DND-41 (cell line): ENCODE measurements at regions not wholly inside any gene's neighbourhood (a gene's known extent, or its start where the extent isn't known, plus 50 kb on each side); places are given as distances from the start of the nearest gene placed in this dataset.

Experiments
- ATAC-seq: fragments of 200-7000 bp; cut with Tn5 transposase; 3 replicates; pipeline ENCODE4 v1.9.1; 2021; ENCODE audit warnings: low read depth; ENCODE audit not compliant: insufficient read depth
- DNase-seq: peaks from one replicate; pipeline ENCODE4 v3.0.0-alpha.2; 2020
- H2AFZ ChIP-seq: 2 replicates; pipeline ENCODE4 v1.6.0; 2012; ENCODE audit warnings: low read depth, low read length
- H3K27ac ChIP-seq: 2 replicates; pipeline ENCODE4 v1.5.1; 2012; ENCODE audit warnings: low read length, inconsistent platforms
- H3K27me3 ChIP-seq: fragments of 200-600 bp; sonication (generic); 2 replicates; pipeline ENCODE4 v1.6.0; 2012; ENCODE audit warnings: low read length, mild to moderate bottlenecking, inconsistent platforms; ENCODE audit not compliant: insufficient read depth, poor library complexity
- H3K36me3 ChIP-seq: 2 replicates; pipeline ENCODE4 v1.5.1; 2012; ENCODE audit warnings: low read length, inconsistent platforms; ENCODE audit not compliant: insufficient read depth
- H3K4me1 ChIP-seq: 2 replicates; pipeline ENCODE4 v1.5.1; 2012; ENCODE audit warnings: mild to moderate bottlenecking, low read length; ENCODE audit not compliant: insufficient read depth
- H3K4me2 ChIP-seq: 2 replicates; pipeline ENCODE4 v1.6.0; 2012; ENCODE audit warnings: mild to moderate bottlenecking, moderate library complexity, low read length, inconsistent platforms; ENCODE audit not compliant: insufficient read depth
- H3K4me3 ChIP-seq, 2 experiments: fragments of 200-600 bp in 1 of 2; shearing (Covaris generic) in 1 of 2; 2 replicates each; pipeline ENCODE4 v1.5.1; 2012 to 2016; ENCODE audit warnings: inconsistent platforms in 2 of 2, low read length in 2 of 2, mild to moderate bottlenecking in 2 of 2, low read depth in 1 of 2, moderate library complexity in 1 of 2
- H3K79me2 ChIP-seq: 2 replicates; pipeline ENCODE4 v1.6.0; 2012; ENCODE audit warnings: low read length, inconsistent platforms; ENCODE audit not compliant: insufficient read depth
- H3K9ac ChIP-seq: 2 replicates; pipeline ENCODE4 v1.6.0; 2012; ENCODE audit warnings: low read depth, mild to moderate bottlenecking, inconsistent platforms, low read length, moderate library complexity
- H3K9me3 ChIP-seq: 2 replicates; pipeline ENCODE4 v1.5.1; 2012; ENCODE audit warnings: low read length, moderate library complexity, mild to moderate bottlenecking, inconsistent platforms; ENCODE audit not compliant: insufficient read depth, severe bottlenecking
- H4K20me1 ChIP-seq: 2 replicates; pipeline ENCODE4 v1.6.0; 2012; ENCODE audit warnings: low read length; ENCODE audit not compliant: insufficient read depth
- CTCF ChIP-seq: IDR thresholded peaks from 2 replicates; pipeline ENCODE4 v1.5.1; 2012; ENCODE audit warnings: borderline replicate concordance, low read length, moderate library complexity, mild to moderate bottlenecking; ENCODE audit not compliant: poor library complexity, severe bottlenecking; ENCODE audit errors: extremely low read depth
- EZH2 ChIP-seq: IDR thresholded peaks from 3 replicates; pipeline ENCODE4 v1.6.1; 2012; ENCODE audit warnings: borderline replicate concordance, low read depth, mild to moderate bottlenecking, moderate library complexity, low read length, inconsistent platforms; ENCODE audit not compliant: severe bottlenecking

- TF ChIP-seq EZH2 (no peak), CTCF (no peak)
- ATAC-seq = no peak
These were observed 1375.0 kb downstream of the EPHA7 start for GRCh38 chr6:92044312-92044711.

GRCh38 chr6:92043777-92044176 lies 1375.6 kb downstream of the EPHA7 start:
- H3K9me3 ChIP-seq = no peaks in the 10 kb centered on the region
- no peak overlapping the region for H3K9ac ChIP-seq
- H3K27ac ChIP-seq = no peak overlapping the region
- no peak for ATAC-seq
- H3K27me3 ChIP-seq = no peaks in the 10 kb centered on the region
- no peak for TF ChIP-seq CTCF
- no peak for DNase-seq
- no peaks in the 10 kb centered on the region for H3K4me1 ChIP-seq
- H2AFZ ChIP-seq = no peak overlapping the region
- no peaks in the 10 kb centered on the region for H3K36me3 ChIP-seq
- no peaks in the 10 kb centered on the region for H3K79me2 ChIP-seq
- no peak overlapping the region for H3K4me2 ChIP-seq
- no peak overlapping the region for H3K4me3 ChIP-seq
- no peaks in the 10 kb centered on the region for H4K20me1 ChIP-seq

More at GRCh38 chr6:92044312-92044711, 1375.0 kb downstream of the EPHA7 start:
- Histone ChIP-seq H2AFZ (no peak overlapping the region), H3K9ac (no peak overlapping the region), H4K20me1 (no peaks in the 10 kb centered on the region), H3K4me3 (no peak overlapping the region), H3K79me2 (no peaks in the 10 kb centered on the region), H3K9me3 (no peaks in the 10 kb centered on the region), H3K36me3 (no peaks in the 10 kb centered on the region), H3K27ac (no peak overlapping the region), H3K4me1 (no peaks in the 10 kb centered on the region), H3K27me3 (no peaks in the 10 kb centered on the region), H3K4me2 (no peak overlapping the region)
- no peak for DNase-seq

GRCh38 chr6:92026878-92027277 lies 1392.5 kb downstream of the EPHA7 start:
- no peak overlapping the region for H3K9ac ChIP-seq
- H3K27ac ChIP-seq = no peak overlapping the region
- ATAC-seq = no peak
- no peak overlapping the region for H2AFZ ChIP-seq
- H3K9me3 ChIP-seq = no peaks in the 10 kb centered on the region
- no peaks in the 10 kb centered on the region for H3K79me2 ChIP-seq
- H4K20me1 ChIP-seq = no peaks in the 10 kb centered on the region
- no peak overlapping the region for H3K4me2 ChIP-seq
- DNase-seq = no peak
- H3K4me3 ChIP-seq = no peak overlapping the region
- no peaks in the 10 kb centered on the region for H3K27me3 ChIP-seq
- no peak for TF ChIP-seq EZH2
- TF ChIP-seq CTCF = no peak
- no peaks in the 10 kb centered on the region for H3K4me1 ChIP-seq
- H3K36me3 ChIP-seq = no peaks in the 10 kb centered on the region

- Histone ChIP-seq H4K20me1 (no peaks in the 10 kb centered on the region), H3K27me3 (no peaks in the 10 kb centered on the region), H3K4me2 (no peak overlapping the region), H3K79me2 (no peaks in the 10 kb centered on the region), H3K9ac (no peak overlapping the region), H3K27ac (no peak overlapping the region), H3K4me1 (no peaks in the 10 kb centered on the region), H3K36me3 (no peaks in the 10 kb centered on the region), H2AFZ (no peak overlapping the region), H3K9me3 (no peaks in the 10 kb centered on the region), H3K4me3 (no peak overlapping the region)
- no peak for DNase-seq
- no peak for ATAC-seq
- no peak for TF ChIP-seq CTCF
- TF ChIP-seq EZH2 = no peak
These were observed 1394.5 kb downstream of the EPHA7 start for GRCh38 chr6:92024881-92025280.
